Endodermal cell (in vitro differentiated cells): ENCODE measurements at regions not wholly inside any gene's neighbourhood (a gene's known extent, or its start where the extent isn't known, plus 50 kb on each side); places are given as distances from the start of the nearest gene placed in this dataset.

Experiments used
- DNase-seq: peaks from one replicate; pipeline ENCODE4 v3.0.0-alpha.2; 2017
- H3K27ac ChIP-seq: 2 replicates; pipeline ENCODE4 v1.5.1; 2013; ENCODE audit warnings: mild to moderate bottlenecking, low read depth, low read length, moderate library complexity
- H3K27me3 ChIP-seq: 2 replicates; pipeline ENCODE4 v1.6.1; 2013; ENCODE audit warnings: mild to moderate bottlenecking, low read length, moderate library complexity; ENCODE audit not compliant: insufficient read depth, control insufficient read depth, poor library complexity, severe bottlenecking
- H3K36me3 ChIP-seq: 2 replicates; pipeline ENCODE4 v1.7.0; 2013; ENCODE audit warnings: mild to moderate bottlenecking, low read length, moderate library complexity; ENCODE audit not compliant: control insufficient read depth, insufficient read depth
- H3K4me1 ChIP-seq: one replicate; pipeline ENCODE4 v1.7.0; 2013; ENCODE audit warnings: low read length; ENCODE audit not compliant: control insufficient read depth, insufficient read depth
- H3K4me3 ChIP-seq: 2 replicates; pipeline ENCODE4 v1.5.1; 2013; ENCODE audit warnings: mild to moderate bottlenecking, low read length, moderate library complexity
- H3K9ac ChIP-seq: 2 replicates; pipeline ENCODE4 v1.6.1; 2013; ENCODE audit warnings: mild to moderate bottlenecking, low read length, moderate library complexity; ENCODE audit not compliant: poor library complexity, severe bottlenecking; ENCODE audit errors: extremely low read depth
- H3K9me3 ChIP-seq: 2 replicates; pipeline ENCODE4 v1.6.1; 2013; ENCODE audit warnings: mild to moderate bottlenecking, low read length, moderate library complexity; ENCODE audit not compliant: control insufficient read depth
- H3K27ac Mint-ChIP-seq: 2 replicates; pipeline ENCODE4 v1.8.0; 2020; ENCODE audit warnings: mixed read lengths
- H3K27me3 Mint-ChIP-seq: 2 replicates; pipeline ENCODE4 v1.8.0; 2021; ENCODE audit warnings: mild to moderate bottlenecking, mixed read lengths; ENCODE audit not compliant: insufficient read depth
- H3K36me3 Mint-ChIP-seq: 2 replicates; pipeline ENCODE4 v1.8.0; 2020; ENCODE audit warnings: low read depth, mixed read lengths
- H3K4me1 Mint-ChIP-seq: 2 replicates; pipeline ENCODE4 v1.8.0; 2020; ENCODE audit warnings: mixed read lengths
- H3K4me3 Mint-ChIP-seq: 2 replicates; pipeline ENCODE4 v1.8.0; 2020; ENCODE audit warnings: mild to moderate bottlenecking, moderate library complexity, mixed read lengths
- H3K9me3 Mint-ChIP-seq: 2 replicates; pipeline ENCODE4 v1.8.0; 2020; ENCODE audit warnings: mild to moderate bottlenecking, mixed read lengths
- WGBS, 2 experiments: methylation state at CpG; one replicate each; pipeline versions ENCODE4 v1.1.5 to v1.1.7; 2013; ENCODE audit warnings: missing lambda C conversion rate in 2 of 2, mixed read lengths in 1 of 2; ENCODE audit not compliant: insufficient coverage in 1 of 2, insufficient read length in 1 of 2; 5-methylcytosine and 5-hydroxymethylcytosine counted together
- TF ChIP-seq, protein P1 (sequence below): fragments of 200-600 bp; sonication (generic); conservative IDR thresholded peaks from 2 replicates; pipeline ENCODE4 v1.5.0; 2021; ENCODE audit warnings: antibody characterized with exemption, mild to moderate bottlenecking

GRCh38 chr12:58433959-58434358 is 486.3 kb downstream of the LRIG3 start:
- TF ChIP-seq, protein P1, sequence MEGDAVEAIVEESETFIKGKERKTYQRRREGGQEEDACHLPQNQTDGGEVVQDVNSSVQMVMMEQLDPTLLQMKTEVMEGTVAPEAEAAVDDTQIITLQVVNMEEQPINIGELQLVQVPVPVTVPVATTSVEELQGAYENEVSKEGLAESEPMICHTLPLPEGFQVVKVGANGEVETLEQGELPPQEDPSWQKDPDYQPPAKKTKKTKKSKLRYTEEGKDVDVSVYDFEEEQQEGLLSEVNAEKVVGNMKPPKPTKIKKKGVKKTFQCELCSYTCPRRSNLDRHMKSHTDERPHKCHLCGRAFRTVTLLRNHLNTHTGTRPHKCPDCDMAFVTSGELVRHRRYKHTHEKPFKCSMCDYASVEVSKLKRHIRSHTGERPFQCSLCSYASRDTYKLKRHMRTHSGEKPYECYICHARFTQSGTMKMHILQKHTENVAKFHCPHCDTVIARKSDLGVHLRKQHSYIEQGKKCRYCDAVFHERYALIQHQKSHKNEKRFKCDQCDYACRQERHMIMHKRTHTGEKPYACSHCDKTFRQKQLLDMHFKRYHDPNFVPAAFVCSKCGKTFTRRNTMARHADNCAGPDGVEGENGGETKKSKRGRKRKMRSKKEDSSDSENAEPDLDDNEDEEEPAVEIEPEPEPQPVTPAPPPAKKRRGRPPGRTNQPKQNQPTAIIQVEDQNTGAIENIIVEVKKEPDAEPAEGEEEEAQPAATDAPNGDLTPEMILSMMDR: no peak
- no peaks in the 10 kb centered on the region for H3K27me3 Mint-ChIP-seq
- no peaks in the 10 kb centered on the region for H3K9me3 ChIP-seq
- no peak overlapping the region for H3K27ac Mint-ChIP-seq
- no peaks in the 10 kb centered on the region for H3K4me1 Mint-ChIP-seq
- H3K27me3 ChIP-seq: no peaks in the 10 kb centered on the region
- no peak for DNase-seq
- no peak overlapping the region for H3K4me3 ChIP-seq
- H3K36me3 Mint-ChIP-seq: no peaks in the 10 kb centered on the region
- 90% methylated on average over 1 of the region's 1 CpG; no CpG with 5 or more reads in 1 of the 2 experiments for WGBS, 2 experiments
- no peak overlapping the region for H3K9ac ChIP-seq
- H3K27ac ChIP-seq: no peak overlapping the region
- no peaks in the 10 kb centered on the region for H3K4me1 ChIP-seq
- H3K9me3 Mint-ChIP-seq: peaks cover 10% of the 10 kb centered on the region
- no peak overlapping the region for H3K4me3 Mint-ChIP-seq
- H3K36me3 ChIP-seq: no peaks in the 10 kb centered on the region

GRCh38 chr12:58434726-58435125 is 485.6 kb downstream of the LRIG3 start:
- H3K27ac Mint-ChIP-seq: no peak overlapping the region
- no peaks in the 10 kb centered on the region for H3K36me3 ChIP-seq
- H3K27me3 Mint-ChIP-seq: no peaks in the 10 kb centered on the region
- no peak overlapping the region for H3K4me3 Mint-ChIP-seq
- no peaks in the 10 kb centered on the region for H3K4me1 ChIP-seq
- H3K9me3 Mint-ChIP-seq: peaks cover 4% of the 10 kb centered on the region
- no peaks in the 10 kb centered on the region for H3K4me1 Mint-ChIP-seq
- no peak for DNase-seq
- TF ChIP-seq, protein P1: no peak
- no peak overlapping the region for H3K4me3 ChIP-seq
- no peaks in the 10 kb centered on the region for H3K27me3 ChIP-seq
- H3K36me3 Mint-ChIP-seq: no peaks in the 10 kb centered on the region
- no peaks in the 10 kb centered on the region for H3K9me3 ChIP-seq
- H3K27ac ChIP-seq: no peak overlapping the region
- H3K9ac ChIP-seq: no peak overlapping the region

GRCh38 chr12:58435647-58436046 is 484.7 kb downstream of the LRIG3 start:
- WGBS, 2 experiments: 72 to 75% methylated on average over 2 of the region's 2 CpGs
- Histone ChIP-seq H3K9me3 (no peaks in the 10 kb centered on the region), H3K27me3 (no peaks in the 10 kb centered on the region), H3K9ac (no peak overlapping the region), H3K36me3 (no peaks in the 10 kb centered on the region), H3K27ac (no peak overlapping the region), H3K4me3 (no peak overlapping the region), H3K4me1 (no peaks in the 10 kb centered on the region)
- no peaks in the 10 kb centered on the region for H3K4me1 Mint-ChIP-seq
- H3K27me3 Mint-ChIP-seq: no peaks in the 10 kb centered on the region
- no peaks in the 10 kb centered on the region for H3K36me3 Mint-ChIP-seq
- no peaks in the 10 kb centered on the region for H3K9me3 Mint-ChIP-seq
- no peak overlapping the region for H3K27ac Mint-ChIP-seq
- DNase-seq: no peak
- TF ChIP-seq, protein P1: no peak
- H3K4me3 Mint-ChIP-seq: no peak overlapping the region
